ENCODE measurements at regions not wholly inside any gene's neighbourhood (a gene's known extent, or its start where the extent isn't known, plus 50 kb on each side); places are given as distances from the start of the nearest gene placed in this dataset.

- Histone ChIP-seq H3K9me3 (ENCODE audit: control insufficient read depth, insufficient read depth, low read length) (no peaks in the 10 kb centered on the region), H3K36me3 (ENCODE audit: insufficient read depth, low read length) (no peaks in the 10 kb centered on the region), H3K9ac (ENCODE audit: low read depth, low read length) (no peak overlapping the region), H3K4me1 (ENCODE audit: insufficient read depth, low read length) (peaks cover 7% of the 10 kb centered on the region; the same call in 1 of the 2 replicates)
Observed at GRCh38 chr3:72266016-72266370, 481.0 kb upstream of the PROK2 start.

GRCh38 chr3:72265256-72266015 is 480.5 kb upstream of the PROK2 start:
- H3K9me3 ChIP-seq (ENCODE audit: control insufficient read depth, insufficient read depth, low read length), result no peaks in the 10 kb centered on the region
- no peak overlapping the region for H3K9ac ChIP-seq (ENCODE audit: low read depth, low read length)
- peaks cover 7% of the 10 kb centered on the region; the same call in 1 of the 2 replicates for H3K4me1 ChIP-seq (ENCODE audit: insufficient read depth, low read length)
- H3K36me3 ChIP-seq (ENCODE audit: insufficient read depth, low read length), result no peaks in the 10 kb centered on the region

GRCh38 chr3:72263223-72263990 is 478.5 kb upstream of the PROK2 start:
- no peak overlapping the region for H3K9ac ChIP-seq (ENCODE audit: low read depth, low read length)
- no peaks in the 10 kb centered on the region for H3K9me3 ChIP-seq (ENCODE audit: control insufficient read depth, insufficient read depth, low read length)
- H3K4me1 ChIP-seq (ENCODE audit: insufficient read depth, low read length), result peaks cover 5% of the 10 kb centered on the region; the same call in 1 of the 2 replicates
- no peaks in the 10 kb centered on the region for H3K36me3 ChIP-seq (ENCODE audit: insufficient read depth, low read length)

GRCh38 chr3:72262736-72263135 is 477.8 kb upstream of the PROK2 start:
- H3K36me3 ChIP-seq (ENCODE audit: insufficient read depth, low read length), result no peaks in the 10 kb centered on the region
- peaks cover 5% of the 10 kb centered on the region; the same call in 1 of the 2 replicates for H3K4me1 ChIP-seq (ENCODE audit: insufficient read depth, low read length)
- no peak overlapping the region for H3K9ac ChIP-seq (ENCODE audit: low read depth, low read length)
- H3K9me3 ChIP-seq (ENCODE audit: control insufficient read depth, insufficient read depth, low read length), result no peaks in the 10 kb centered on the region

GRCh38 chr3:72261566-72262564 is 476.9 kb upstream of the PROK2 start:
- Histone ChIP-seq H3K36me3 (ENCODE audit: insufficient read depth, low read length) (no peaks in the 10 kb centered on the region), H3K4me1 (ENCODE audit: insufficient read depth, low read length) (peaks cover 5% of the 10 kb centered on the region; the same call in 1 of the 2 replicates)

GRCh38 chr3:72260588-72260910 is 475.6 kb upstream of the PROK2 start:
- H3K36me3 ChIP-seq (ENCODE audit: insufficient read depth, low read length), result no peaks in the 10 kb centered on the region
- H3K4me1 ChIP-seq (ENCODE audit: insufficient read depth, low read length), result peaks cover 5% of the 10 kb centered on the region; the same call in 1 of the 2 replicates
- H3K9ac ChIP-seq (ENCODE audit: low read depth, low read length), result no peak overlapping the region
- H3K9me3 ChIP-seq (ENCODE audit: control insufficient read depth, insufficient read depth, low read length), result no peaks in the 10 kb centered on the region

More at GRCh38 chr3:72261566-72262564, 476.9 kb upstream of the PROK2 start:
- no peaks in the 10 kb centered on the region for H3K9me3 ChIP-seq (ENCODE audit: control insufficient read depth, insufficient read depth, low read length)
- H3K9ac ChIP-seq (ENCODE audit: low read depth, low read length), result no peak overlapping the region

- Histone ChIP-seq H3K9me3 (ENCODE audit: control insufficient read depth, insufficient read depth, low read length) (no peaks in the 10 kb centered on the region), H3K4me1 (ENCODE audit: insufficient read depth, low read length) (peaks cover 6% of the 10 kb centered on the region; the same call in 1 of the 2 replicates), H3K9ac (ENCODE audit: low read depth, low read length) (no peak overlapping the region), H3K36me3 (ENCODE audit: insufficient read depth, low read length) (no peaks in the 10 kb centered on the region)
Observed at GRCh38 chr3:72259755-72260587, 475.0 kb upstream of the PROK2 start.

GRCh38 chr3:72258361-72259141 is 473.6 kb upstream of the PROK2 start:
- Histone ChIP-seq H3K36me3 (ENCODE audit: insufficient read depth, low read length) (no peaks in the 10 kb centered on the region), H3K9me3 (ENCODE audit: control insufficient read depth, insufficient read depth, low read length) (no peaks in the 10 kb centered on the region), H3K9ac (ENCODE audit: low read depth, low read length) (no peak overlapping the region; the same call in 1 of the 2 replicates), H3K4me1 (ENCODE audit: insufficient read depth, low read length) (peaks cover 8% of the 10 kb centered on the region; the same call in 1 of the 2 replicates)

GRCh38 chr3:72257738-72258137 is 472.8 kb upstream of the PROK2 start:
- H3K36me3 ChIP-seq (ENCODE audit: insufficient read depth, low read length), result no peaks in the 10 kb centered on the region
- H3K4me1 ChIP-seq (ENCODE audit: insufficient read depth, low read length), result peaks cover 8% of the 10 kb centered on the region; the same call in 1 of the 2 replicates
- peaks cover 3% of the 10 kb centered on the region; the same call in 1 of the 2 replicates for H3K9me3 ChIP-seq (ENCODE audit: control insufficient read depth, insufficient read depth, low read length)
- H3K9ac ChIP-seq (ENCODE audit: low read depth, low read length), result no peak overlapping the region

GRCh38 chr3:72257203-72257602 is 472.3 kb upstream of the PROK2 start:
- peaks cover 3% of the 10 kb centered on the region; the same call in 1 of the 2 replicates for H3K9me3 ChIP-seq (ENCODE audit: control insufficient read depth, insufficient read depth, low read length)
- H3K9ac ChIP-seq (ENCODE audit: low read depth, low read length), result no peak overlapping the region
- no peaks in the 10 kb centered on the region for H3K36me3 ChIP-seq (ENCODE audit: insufficient read depth, low read length)
- peaks cover 8% of the 10 kb centered on the region; the same call in 1 of the 2 replicates for H3K4me1 ChIP-seq (ENCODE audit: insufficient read depth, low read length)

- Histone ChIP-seq H3K9me3 (ENCODE audit: control insufficient read depth, insufficient read depth, low read length) (peaks cover 3% of the 10 kb centered on the region; the same call in 1 of the 2 replicates), H3K9ac (ENCODE audit: low read depth, low read length) (no peak overlapping the region), H3K36me3 (ENCODE audit: insufficient read depth, low read length) (no peaks in the 10 kb centered on the region), H3K4me1 (ENCODE audit: insufficient read depth, low read length) (peaks cover 8% of the 10 kb centered on the region; the same call in 1 of the 2 replicates)
Observed at GRCh38 chr3:72256716-72257115, 471.8 kb upstream of the PROK2 start.

- Histone ChIP-seq H3K36me3 (ENCODE audit: insufficient read depth, low read length) (no peaks in the 10 kb centered on the region), H3K4me1 (ENCODE audit: insufficient read depth, low read length) (peaks cover 8% of the 10 kb centered on the region; the same call in 1 of the 2 replicates), H3K9me3 (ENCODE audit: control insufficient read depth, insufficient read depth, low read length) (peaks cover 3% of the 10 kb centered on the region; the same call in 1 of the 2 replicates), H3K9ac (ENCODE audit: low read depth, low read length) (no peak overlapping the region)
Observed at GRCh38 chr3:72255791-72256559, 471.0 kb upstream of the PROK2 start.
